OCI-LY7 (cell line): ENCODE measurements at regions not wholly inside any gene's neighbourhood (a gene's known extent, or its start where the extent isn't known, plus 50 kb on each side); places are given as distances from the start of the nearest gene placed in this dataset.

Experiments used
- CTCF ChIP-seq: fragments of 200-600 bp; sonication (generic); conservative IDR thresholded peaks from 2 replicates; pipeline ENCODE4 v1.5.1; 2014; ENCODE audit warnings: mild to moderate bottlenecking, antibody characterized with exemption, low read length, moderate library complexity, mixed read lengths
- EZH2phosphoT487 ChIP-seq: fragments of 200-600 bp; sonication (generic); IDR thresholded peaks from 2 replicates; pipeline ENCODE4 v1.6.1; 2018; ENCODE audit warnings: low read depth, borderline replicate concordance, mild to moderate bottlenecking, mixed run types, antibody characterized with exemption, low read length, moderate library complexity, mixed read lengths

- TF ChIP-seq CTCF = no peak
- TF ChIP-seq EZH2phosphoT487 = no peak
These were observed 208.0 kb upstream of the SPOPL start for GRCh38 chr2:138293549-138293948.
